Panc1 (cell line): ENCODE measurements at regions not wholly inside any gene's neighbourhood (a gene's known extent, or its start where the extent isn't known, plus 50 kb on each side); places are given as distances from the start of the nearest gene placed in this dataset.

Source experiments
- ATAC-seq: fragments of 200-7000 bp; cut with Tn5 transposase; 2 replicates; pipeline ENCODE4 v1.9.1; 2020; ENCODE audit warnings: mild to moderate bottlenecking, moderate library complexity
- BruUV-seq: library from RNA; stranded (reverse); fragments of 400-500 nt; replicated peaks from 2 replicates; lab custom pipeline; 2021; lab: Mats Ljungman, UMichigan
- CTCF ChIA-PET: fragments of 300-600 bp; sonication (Branson Sonifier 250); formaldehyde crosslinking; loops from one replicate; lab custom pipeline; 2022; ENCODE audit warnings: antibody characterized with exemption; lab: Charles Lee
- POLR2A ChIA-PET: fragments of 300-600 bp; sonication (Branson Sonifier 250); formaldehyde crosslinking; loops from one replicate; lab custom pipeline; 2022; ENCODE audit warnings: antibody characterized with exemption; lab: Charles Lee
- DNase-seq: peaks from one replicate; pipeline ENCODE4 v3.0.0-alpha.2; 2010; ENCODE audit warnings: low read depth, low spot score
- H3K27ac ChIP-seq: 2 replicates; pipeline ENCODE4 v1.5.1; 2011; ENCODE audit warnings: mild to moderate bottlenecking, low read length, inconsistent platforms
- H3K27me3 ChIP-seq: fragments of 200-500 bp; sonication (Bioruptor generic); 2 replicates; pipeline ENCODE4 v1.6.0; 2014; ENCODE audit warnings: low read length, inconsistent platforms; ENCODE audit not compliant: control insufficient read depth, insufficient read depth
- H3K36me3 ChIP-seq: fragments of 200-500 bp; sonication (Bioruptor generic); 2 replicates; pipeline ENCODE4 v1.5.1; 2014; ENCODE audit warnings: inconsistent platforms, mild to moderate bottlenecking, low read length, moderate library complexity; ENCODE audit not compliant: control insufficient read depth, insufficient read depth
- H3K4me1 ChIP-seq: 2 replicates; pipeline ENCODE4 v1.5.1; 2011; ENCODE audit warnings: inconsistent platforms, mild to moderate bottlenecking, low read length, moderate library complexity; ENCODE audit not compliant: control insufficient read depth, insufficient read depth
- H3K4me3 ChIP-seq, 2 experiments: 2 replicates each; pipeline ENCODE4 v1.5.1; 2011 to 2012; ENCODE audit warnings: low read depth in 2 of 2, low read length in 2 of 2, mild to moderate bottlenecking in 2 of 2, inconsistent platforms in 1 of 2, moderate library complexity in 1 of 2
- H3K9me3 ChIP-seq: fragments of 200-500 bp; sonication (Bioruptor generic); 2 replicates; pipeline ENCODE4 v1.5.1; 2014; ENCODE audit warnings: low read depth, mild to moderate bottlenecking, inconsistent platforms, low read length, moderate library complexity; ENCODE audit not compliant: control insufficient read depth, insufficient read depth
- POLR2AphosphoS5 ChIP-seq: IDR thresholded peaks from 2 replicates; pipeline ENCODE4 v1.6.1; 2012; ENCODE audit warnings: mild to moderate bottlenecking, low read depth, low read length, moderate library complexity
- SIN3A ChIP-seq: IDR thresholded peaks from 2 replicates; pipeline ENCODE4 v1.6.1; 2012; ENCODE audit warnings: low read depth, mild to moderate bottlenecking, low read length, moderate library complexity, borderline replicate concordance; ENCODE audit not compliant: insufficient read depth
- TCF7L2 ChIP-seq: IDR thresholded peaks from 2 replicates; pipeline ENCODE4 v1.6.1; 2011; ENCODE audit warnings: mild to moderate bottlenecking, low read depth, low read length, inconsistent platforms
- in situ Hi-C: cut with HindIII; loops from 2 replicates; pipeline ENCODE4 v1.10.0; 2016; ENCODE audit warnings: low sequenced_read_pairs, low pct_unique_long_range_greater_than_20kb
- intact Hi-C: fragments of 100-400 bp; cut with micrococcal nuclease; formaldehyde crosslinking; loops from one replicate; pipeline ENCODE4 v1.10.0; 2022; ENCODE audit not compliant: unreplicated experiment
- TF ChIP-seq, protein P1 (sequence below): fragments of 450-650 bp; IDR thresholded peaks from 2 replicates; pipeline ENCODE4 v1.5.1; 2017; ENCODE audit warnings: mild to moderate bottlenecking
- TF ChIP-seq, protein P2 (sequence below), 2 experiments: IDR thresholded peaks; 2 replicates each; pipeline ENCODE4 v1.6.1; 2011 to 2012; ENCODE audit warnings: low read depth in 2 of 2, control low read depth in 1 of 2, low read length in 1 of 2, mild to moderate bottlenecking in 1 of 2, moderate library complexity in 1 of 2; ENCODE audit not compliant: insufficient read depth in 1 of 2

DNA sequence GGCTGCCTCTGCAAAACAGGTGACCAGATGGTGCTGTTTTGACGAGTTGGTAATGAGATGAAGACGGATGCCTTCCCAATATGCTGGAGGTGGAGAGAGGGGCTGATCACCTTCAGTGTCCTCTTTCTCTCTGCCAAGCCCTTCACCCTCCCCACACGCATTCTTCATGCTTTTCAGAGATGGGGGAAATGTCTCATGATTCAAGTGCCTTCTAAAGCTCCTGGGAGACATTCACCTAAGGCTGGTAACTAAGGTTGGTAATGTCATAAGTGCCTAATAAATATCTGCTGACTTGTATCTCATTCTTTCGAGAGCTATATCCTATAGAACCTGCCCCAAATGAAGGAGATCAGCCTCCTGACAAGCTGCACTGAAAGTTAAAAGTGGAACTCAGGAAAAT, 86.2 kb upstream of the MBNL2 start:
- no peak for DNase-seq
- no peak for ATAC-seq

DNA sequence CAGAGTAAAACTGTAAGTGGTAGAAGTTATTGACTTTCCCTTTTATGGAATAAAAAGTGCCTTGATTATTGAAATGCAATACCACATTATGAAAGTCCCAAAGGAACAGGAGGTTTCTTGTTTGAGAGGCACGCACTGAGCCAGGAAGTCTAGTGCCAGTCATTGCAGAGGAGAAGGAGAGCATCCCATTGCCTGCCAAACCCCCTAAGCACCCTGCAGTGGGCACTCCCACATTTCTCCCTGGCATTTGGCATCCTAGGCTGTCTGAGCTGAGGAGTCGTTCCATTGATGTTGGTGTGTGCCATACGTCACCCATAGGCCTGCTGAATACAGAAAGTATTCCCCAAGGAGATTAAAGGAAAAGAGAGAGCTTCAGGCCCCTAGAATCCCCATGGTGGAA, 85.7 kb upstream of the MBNL2 start:
- POLR2A ChIA-PET: no interaction called here
- Histone ChIP-seq H3K27ac (peak overlapping the region; percentile 74), H3K4me1 (peaks cover 63% of the 10 kb centered on the region), H3K27me3 (no peaks in the 10 kb centered on the region), H3K4me3 (no peak overlapping the region), H3K36me3 (no peaks in the 10 kb centered on the region), H3K9me3 (no peaks in the 10 kb centered on the region)
- BruUV-seq: no TSS peak
- CTCF ChIA-PET: interaction anchor here (0.6 kb wide), 1 partner anchor 42 kb away, joined by 3 read pairs; no protein-coding TSS in a partner anchor
- ATAC-seq: no peak
- intact Hi-C loops (no loop called here), in situ Hi-C loops (no loop called here)
- TF ChIP-seq, protein P1, sequence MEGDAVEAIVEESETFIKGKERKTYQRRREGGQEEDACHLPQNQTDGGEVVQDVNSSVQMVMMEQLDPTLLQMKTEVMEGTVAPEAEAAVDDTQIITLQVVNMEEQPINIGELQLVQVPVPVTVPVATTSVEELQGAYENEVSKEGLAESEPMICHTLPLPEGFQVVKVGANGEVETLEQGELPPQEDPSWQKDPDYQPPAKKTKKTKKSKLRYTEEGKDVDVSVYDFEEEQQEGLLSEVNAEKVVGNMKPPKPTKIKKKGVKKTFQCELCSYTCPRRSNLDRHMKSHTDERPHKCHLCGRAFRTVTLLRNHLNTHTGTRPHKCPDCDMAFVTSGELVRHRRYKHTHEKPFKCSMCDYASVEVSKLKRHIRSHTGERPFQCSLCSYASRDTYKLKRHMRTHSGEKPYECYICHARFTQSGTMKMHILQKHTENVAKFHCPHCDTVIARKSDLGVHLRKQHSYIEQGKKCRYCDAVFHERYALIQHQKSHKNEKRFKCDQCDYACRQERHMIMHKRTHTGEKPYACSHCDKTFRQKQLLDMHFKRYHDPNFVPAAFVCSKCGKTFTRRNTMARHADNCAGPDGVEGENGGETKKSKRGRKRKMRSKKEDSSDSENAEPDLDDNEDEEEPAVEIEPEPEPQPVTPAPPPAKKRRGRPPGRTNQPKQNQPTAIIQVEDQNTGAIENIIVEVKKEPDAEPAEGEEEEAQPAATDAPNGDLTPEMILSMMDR: no peak
- no peak for TF ChIP-seq POLR2AphosphoS5
- no peak for TF ChIP-seq SIN3A
- no peak for DNase-seq

More for the DNA sequence above, 86.2 kb upstream of the MBNL2 start:
- in situ Hi-C loops (no loop called here), intact Hi-C loops (no loop called here)
- POLR2A ChIA-PET: no interaction called here
- H3K4me3 ChIP-seq: no peak overlapping the region
- no peaks in the 10 kb centered on the region for H3K36me3 ChIP-seq
- H3K4me1 ChIP-seq: peaks cover 57% of the 10 kb centered on the region
- CTCF ChIA-PET: no interaction called here
- no peak for TF ChIP-seq SIN3A
- TF ChIP-seq POLR2AphosphoS5: no peak
- TF ChIP-seq TCF7L2: no peak
- TF ChIP-seq, protein P1: no peak
- TF ChIP-seq, protein P2, sequence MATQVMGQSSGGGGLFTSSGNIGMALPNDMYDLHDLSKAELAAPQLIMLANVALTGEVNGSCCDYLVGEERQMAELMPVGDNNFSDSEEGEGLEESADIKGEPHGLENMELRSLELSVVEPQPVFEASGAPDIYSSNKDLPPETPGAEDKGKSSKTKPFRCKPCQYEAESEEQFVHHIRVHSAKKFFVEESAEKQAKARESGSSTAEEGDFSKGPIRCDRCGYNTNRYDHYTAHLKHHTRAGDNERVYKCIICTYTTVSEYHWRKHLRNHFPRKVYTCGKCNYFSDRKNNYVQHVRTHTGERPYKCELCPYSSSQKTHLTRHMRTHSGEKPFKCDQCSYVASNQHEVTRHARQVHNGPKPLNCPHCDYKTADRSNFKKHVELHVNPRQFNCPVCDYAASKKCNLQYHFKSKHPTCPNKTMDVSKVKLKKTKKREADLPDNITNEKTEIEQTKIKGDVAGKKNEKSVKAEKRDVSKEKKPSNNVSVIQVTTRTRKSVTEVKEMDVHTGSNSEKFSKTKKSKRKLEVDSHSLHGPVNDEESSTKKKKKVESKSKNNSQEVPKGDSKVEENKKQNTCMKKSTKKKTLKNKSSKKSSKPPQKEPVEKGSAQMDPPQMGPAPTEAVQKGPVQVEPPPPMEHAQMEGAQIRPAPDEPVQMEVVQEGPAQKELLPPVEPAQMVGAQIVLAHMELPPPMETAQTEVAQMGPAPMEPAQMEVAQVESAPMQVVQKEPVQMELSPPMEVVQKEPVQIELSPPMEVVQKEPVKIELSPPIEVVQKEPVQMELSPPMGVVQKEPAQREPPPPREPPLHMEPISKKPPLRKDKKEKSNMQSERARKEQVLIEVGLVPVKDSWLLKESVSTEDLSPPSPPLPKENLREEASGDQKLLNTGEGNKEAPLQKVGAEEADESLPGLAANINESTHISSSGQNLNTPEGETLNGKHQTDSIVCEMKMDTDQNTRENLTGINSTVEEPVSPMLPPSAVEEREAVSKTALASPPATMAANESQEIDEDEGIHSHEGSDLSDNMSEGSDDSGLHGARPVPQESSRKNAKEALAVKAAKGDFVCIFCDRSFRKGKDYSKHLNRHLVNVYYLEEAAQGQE (IDR thresholded peaks at IDR 0.05; ENCODE audit: insufficient read depth in 1 of 2, low read depth in 2 of 2, low read length in 1 of 2): no peak
- BruUV-seq: no TSS peak
- peak overlapping the region; percentile 74 for H3K27ac ChIP-seq
- H3K9me3 ChIP-seq: no peaks in the 10 kb centered on the region
- H3K27me3 ChIP-seq: no peaks in the 10 kb centered on the region
